Fibroblast of lung (primary cell): ENCODE measurements at regions not wholly inside any gene's neighbourhood (a gene's known extent, or its start where the extent isn't known, plus 50 kb on each side); places are given as distances from the start of the nearest gene placed in this dataset.

Source experiments
- DNase-seq, 2 donors: peaks; one replicate each; pipeline versions ENCODE4 v3.0.0 to v3.0.0-alpha.2; 2010; ENCODE audit warnings: low read depth in 2 of 2
- H2AFZ ChIP-seq: 2 replicates; pipeline ENCODE4 v1.5.1; 2012; ENCODE audit warnings: low read length, control low read depth, inconsistent platforms
- H3K27ac ChIP-seq: 2 replicates; pipeline ENCODE4 v1.5.1; 2011; ENCODE audit warnings: low read length, control low read depth; ENCODE audit not compliant: insufficient read depth
- H3K27me3 ChIP-seq: 2 replicates; pipeline ENCODE4 v1.5.1; 2011; ENCODE audit warnings: mild to moderate bottlenecking, low read length; ENCODE audit not compliant: control insufficient read depth, insufficient read depth
- H3K36me3 ChIP-seq: 2 replicates; pipeline ENCODE4 v1.5.1; 2011; ENCODE audit warnings: low read length; ENCODE audit not compliant: control insufficient read depth, insufficient read depth
- H3K4me1 ChIP-seq: 2 replicates; pipeline ENCODE4 v1.5.1; 2011; ENCODE audit warnings: low read length; ENCODE audit not compliant: control insufficient read depth, insufficient read depth; ENCODE audit errors: extremely low read depth
- H3K4me2 ChIP-seq: 2 replicates; pipeline ENCODE4 v1.5.1; 2011; ENCODE audit warnings: low read length, control low read depth; ENCODE audit not compliant: insufficient read depth; ENCODE audit errors: extremely low read depth
- H3K4me3 ChIP-seq, 4 experiments: fragments of 200-600 bp in 1 of 4; sonication (generic) in 1 of 4; replicated peaks in 1 of 4; 2 replicates each; pipeline ENCODE4 v1.5.1; 2011 to 2016; ENCODE audit warnings: low read length in 4 of 4, low read depth in 3 of 4, mild to moderate bottlenecking in 3 of 4, control low read depth in 2 of 4, inconsistent platforms in 1 of 4, mixed read lengths in 1 of 4; ENCODE audit not compliant: insufficient read depth in 1 of 4; ENCODE audit errors: control extremely low read depth in 1 of 4
- H3K79me2 ChIP-seq: 2 replicates; pipeline ENCODE4 v1.5.1; 2012; ENCODE audit warnings: mild to moderate bottlenecking, low read length, inconsistent platforms; ENCODE audit not compliant: control insufficient read depth, insufficient read depth
- H3K9ac ChIP-seq: 2 replicates; pipeline ENCODE4 v1.5.1; 2011; ENCODE audit warnings: mild to moderate bottlenecking, low read length, control low read depth; ENCODE audit not compliant: insufficient read depth
- H3K9me3 ChIP-seq: 2 replicates; pipeline ENCODE4 v1.5.1; 2012; ENCODE audit warnings: low read depth, low read length; ENCODE audit not compliant: control insufficient read depth, insufficient read depth
- H4K20me1 ChIP-seq: 2 replicates; pipeline ENCODE4 v1.5.1; 2011; ENCODE audit warnings: low read length; ENCODE audit not compliant: control insufficient read depth, insufficient read depth; ENCODE audit errors: extremely low read depth
- EZH2 ChIP-seq: IDR thresholded peaks from 2 replicates; pipeline ENCODE4 v1.5.1; 2012; ENCODE audit warnings: low read length, control low read depth, mild to moderate bottlenecking; ENCODE audit errors: missing control alignments
- TF ChIP-seq, protein P1 (sequence below), 2 donors: IDR thresholded peaks in 1 of 2; conservative IDR thresholded peaks in 1 of 2; 1 replicate in 1 of 2; 2 replicates in 1 of 2; pipeline ENCODE4 v1.5.1; 2011 to 2012; ENCODE audit warnings: low read length in 2 of 2, control low read depth in 1 of 2, inconsistent platforms in 1 of 2, low read depth in 1 of 2, mild to moderate bottlenecking in 1 of 2

DNA sequence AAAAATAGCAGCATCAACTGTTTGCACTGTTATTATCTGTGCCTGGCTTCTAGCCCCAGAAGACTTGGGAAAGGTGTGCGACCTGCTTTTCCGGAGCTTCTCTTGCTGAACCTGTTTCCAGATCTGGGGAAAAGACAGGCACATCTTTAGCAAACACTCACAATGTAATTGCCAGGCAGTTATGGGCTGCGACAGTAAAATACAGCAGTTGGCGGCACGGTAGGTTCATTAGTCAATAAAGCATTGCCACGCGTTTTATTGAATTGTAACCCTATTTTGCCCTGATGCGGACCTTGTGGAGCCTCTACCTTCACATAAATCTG, 223.7 kb upstream of the TSHZ3 start:
- Histone ChIP-seq H3K9me3 (no peaks in the 10 kb centered on the region), H3K36me3 (no peaks in the 10 kb centered on the region), H3K27ac (no peak overlapping the region), H2AFZ (no peak overlapping the region), H3K79me2 (no peaks in the 10 kb centered on the region), H3K4me1 (no peaks in the 10 kb centered on the region), H3K27me3 (no peaks in the 10 kb centered on the region), H3K4me2 (no peak overlapping the region), H4K20me1 (no peaks in the 10 kb centered on the region), H3K9ac (no peak overlapping the region), H3K4me3 (no peak overlapping the region)
- DNase-seq: no peak
- no peak for TF ChIP-seq EZH2
- TF ChIP-seq, protein P1, sequence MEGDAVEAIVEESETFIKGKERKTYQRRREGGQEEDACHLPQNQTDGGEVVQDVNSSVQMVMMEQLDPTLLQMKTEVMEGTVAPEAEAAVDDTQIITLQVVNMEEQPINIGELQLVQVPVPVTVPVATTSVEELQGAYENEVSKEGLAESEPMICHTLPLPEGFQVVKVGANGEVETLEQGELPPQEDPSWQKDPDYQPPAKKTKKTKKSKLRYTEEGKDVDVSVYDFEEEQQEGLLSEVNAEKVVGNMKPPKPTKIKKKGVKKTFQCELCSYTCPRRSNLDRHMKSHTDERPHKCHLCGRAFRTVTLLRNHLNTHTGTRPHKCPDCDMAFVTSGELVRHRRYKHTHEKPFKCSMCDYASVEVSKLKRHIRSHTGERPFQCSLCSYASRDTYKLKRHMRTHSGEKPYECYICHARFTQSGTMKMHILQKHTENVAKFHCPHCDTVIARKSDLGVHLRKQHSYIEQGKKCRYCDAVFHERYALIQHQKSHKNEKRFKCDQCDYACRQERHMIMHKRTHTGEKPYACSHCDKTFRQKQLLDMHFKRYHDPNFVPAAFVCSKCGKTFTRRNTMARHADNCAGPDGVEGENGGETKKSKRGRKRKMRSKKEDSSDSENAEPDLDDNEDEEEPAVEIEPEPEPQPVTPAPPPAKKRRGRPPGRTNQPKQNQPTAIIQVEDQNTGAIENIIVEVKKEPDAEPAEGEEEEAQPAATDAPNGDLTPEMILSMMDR (conservative IDR thresholded peaks at IDR 0.05 in 1 of 2, IDR thresholded peaks at IDR 0.05 in 1 of 2; ENCODE audit: low read depth in 1 of 2, low read length in 2 of 2): no peak

DNA sequence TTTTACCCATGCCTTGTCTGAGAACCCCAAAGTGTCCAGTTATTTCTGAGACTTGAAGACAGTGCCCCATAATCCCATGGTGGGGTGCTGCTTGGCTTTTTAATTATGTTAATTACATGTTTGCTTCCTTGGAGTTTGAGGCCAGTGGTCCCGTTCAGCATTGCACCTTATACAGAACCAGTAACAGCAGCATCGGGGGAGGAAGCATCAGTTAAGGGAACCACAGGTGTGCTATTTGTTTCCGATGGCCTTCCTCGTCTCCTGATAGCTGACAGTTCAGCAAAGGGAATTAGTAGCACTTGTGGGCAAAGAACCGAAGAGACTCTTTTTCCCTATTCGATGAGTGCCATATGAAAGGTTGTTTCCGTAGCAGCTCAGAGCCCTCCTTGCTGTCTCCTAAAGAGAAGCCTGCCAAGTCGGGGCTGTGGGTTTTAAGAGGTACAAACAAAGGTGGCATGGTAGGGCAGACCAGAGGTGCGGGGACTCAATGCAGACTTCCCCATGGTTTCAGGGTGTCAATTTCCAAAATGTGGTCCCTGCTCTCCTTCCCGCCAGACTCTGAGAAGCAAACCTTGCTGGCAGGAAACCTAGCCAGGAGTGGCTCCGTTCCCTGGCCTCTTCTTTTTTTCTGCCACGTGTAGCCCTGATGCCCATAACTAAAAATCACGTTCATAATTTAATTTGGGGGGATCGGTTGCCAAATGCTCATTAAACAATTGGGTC, 225.2 kb upstream of the TSHZ3 start:
- Histone ChIP-seq H3K4me2 (no peak overlapping the region), H3K9me3 (no peaks in the 10 kb centered on the region), H3K79me2 (no peaks in the 10 kb centered on the region), H3K27me3 (no peaks in the 10 kb centered on the region), H3K4me3 (no peak overlapping the region), H3K9ac (no peak overlapping the region), H4K20me1 (no peaks in the 10 kb centered on the region), H3K27ac (no peak overlapping the region), H2AFZ (no peak overlapping the region), H3K4me1 (no peaks in the 10 kb centered on the region), H3K36me3 (no peaks in the 10 kb centered on the region)
- no peak for TF ChIP-seq EZH2
- TF ChIP-seq, protein P1 (conservative IDR thresholded peaks at IDR 0.05 in 1 of 2, IDR thresholded peaks at IDR 0.05 in 1 of 2; ENCODE audit: low read depth in 1 of 2, low read length in 2 of 2): no peak
- no peak for DNase-seq

DNA sequence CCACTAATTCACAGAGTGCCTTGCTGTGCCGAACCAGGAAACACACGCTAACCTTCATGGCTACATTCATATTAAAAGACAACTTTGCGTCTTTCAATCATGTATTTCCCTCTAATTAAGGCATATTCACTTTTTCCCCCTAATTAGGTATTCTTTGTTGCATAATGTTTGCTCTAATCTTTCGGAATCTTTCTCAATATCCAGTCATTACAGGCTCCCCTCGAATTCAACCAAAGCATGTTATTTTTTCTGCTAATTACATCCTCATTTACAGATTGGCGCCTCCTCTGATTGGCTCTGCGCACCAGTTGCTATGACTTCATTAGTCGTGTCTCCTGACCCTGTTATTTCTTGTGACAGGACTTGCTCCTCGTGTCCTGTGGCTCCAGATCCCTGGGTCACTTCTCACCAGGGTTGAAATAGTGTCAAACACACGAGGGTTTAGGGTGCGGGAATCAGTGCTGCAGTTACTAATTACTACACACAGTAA, 226.7 kb upstream of the TSHZ3 start:
- Histone ChIP-seq H3K36me3 (no peaks in the 10 kb centered on the region), H3K4me3 (no peak overlapping the region), H3K4me2 (no peak overlapping the region), H2AFZ (no peak overlapping the region), H3K4me1 (no peaks in the 10 kb centered on the region), H3K9me3 (no peaks in the 10 kb centered on the region), H3K79me2 (no peaks in the 10 kb centered on the region), H3K27ac (no peak overlapping the region), H3K9ac (no peak overlapping the region), H4K20me1 (no peaks in the 10 kb centered on the region), H3K27me3 (no peaks in the 10 kb centered on the region)
- DNase-seq: no peak
- TF ChIP-seq, protein P1 (conservative IDR thresholded peaks at IDR 0.05 in 1 of 2, IDR thresholded peaks at IDR 0.05 in 1 of 2; ENCODE audit: low read depth in 1 of 2, low read length in 2 of 2): no peak
- TF ChIP-seq EZH2: no peak
